GM12878 (cell line): ENCODE measurements at regions not wholly inside any gene's neighbourhood (a gene's known extent, or its start where the extent isn't known, plus 50 kb on each side); places are given as distances from the start of the nearest gene placed in this dataset.

Experiments used
- E2F4 ChIP-seq: IDR thresholded peaks from 2 replicates; pipeline ENCODE4 v1.6.1; 2012; ENCODE audit warnings: low read depth, low read length, improper control_type of control experiment
- FOS ChIP-seq: IDR thresholded peaks from 3 replicates; pipeline ENCODE4 v1.6.1; 2011; ENCODE audit warnings: borderline replicate concordance; ENCODE audit not compliant: insufficient read length; ENCODE audit errors: extremely low read depth
- MYC ChIP-seq: IDR thresholded peaks from 2 replicates; pipeline ENCODE4 v1.6.1; 2011; ENCODE audit warnings: mild to moderate bottlenecking, low read length, moderate library complexity, inconsistent platforms; ENCODE audit not compliant: insufficient read depth, insufficient replicate concordance, insufficient read length, severe bottlenecking
- POLR2A ChIP-seq: IDR thresholded peaks from 2 replicates; pipeline ENCODE4 v1.6.1; 2011; ENCODE audit warnings: low read depth, mild to moderate bottlenecking, low read length
- POLR2AphosphoS5 ChIP-seq: IDR thresholded peaks from 2 replicates; pipeline ENCODE4 v1.6.1; 2011; ENCODE audit warnings: mild to moderate bottlenecking, low read length, inconsistent platforms
- RBBP5 ChIP-seq: fragments of 200-600 bp; sonication (generic); conservative IDR thresholded peaks from 2 replicates; pipeline ENCODE4 v1.6.1; 2016
- SMARCA5 ChIP-seq: fragments of 450-650 bp; IDR thresholded peaks from 2 replicates; pipeline ENCODE4 v1.6.1; 2017; ENCODE audit warnings: mild to moderate bottlenecking
- TF ChIP-seq, protein P1 (sequence below), 3 experiments: IDR thresholded peaks in 2 of 3; conservative IDR thresholded peaks in 1 of 3; 2 replicates each; pipeline ENCODE4 v1.5.1; 2011; ENCODE audit warnings: low read depth in 3 of 3, low read length in 3 of 3, mild to moderate bottlenecking in 3 of 3, control low read depth in 2 of 3, moderate library complexity in 2 of 3, inconsistent platforms in 1 of 3, mixed read lengths in 1 of 3; ENCODE audit not compliant: control insufficient read depth in 2 of 3, insufficient read depth in 1 of 3; ENCODE audit errors: extremely low read depth in 1 of 3
- TF ChIP-seq, protein P2 (sequence below): IDR thresholded peaks from 2 replicates; pipeline ENCODE4 v1.6.1; 2012; ENCODE audit warnings: improper control_type of control experiment, low read depth, low read length; ENCODE audit not compliant: insufficient replicate concordance

- TF ChIP-seq POLR2A (no peak), RBBP5 (no peak), FOS (no peak), POLR2AphosphoS5 (no peak), SMARCA5 (no peak), E2F4 (no peak), MYC (no peak)
- TF ChIP-seq, protein P1, sequence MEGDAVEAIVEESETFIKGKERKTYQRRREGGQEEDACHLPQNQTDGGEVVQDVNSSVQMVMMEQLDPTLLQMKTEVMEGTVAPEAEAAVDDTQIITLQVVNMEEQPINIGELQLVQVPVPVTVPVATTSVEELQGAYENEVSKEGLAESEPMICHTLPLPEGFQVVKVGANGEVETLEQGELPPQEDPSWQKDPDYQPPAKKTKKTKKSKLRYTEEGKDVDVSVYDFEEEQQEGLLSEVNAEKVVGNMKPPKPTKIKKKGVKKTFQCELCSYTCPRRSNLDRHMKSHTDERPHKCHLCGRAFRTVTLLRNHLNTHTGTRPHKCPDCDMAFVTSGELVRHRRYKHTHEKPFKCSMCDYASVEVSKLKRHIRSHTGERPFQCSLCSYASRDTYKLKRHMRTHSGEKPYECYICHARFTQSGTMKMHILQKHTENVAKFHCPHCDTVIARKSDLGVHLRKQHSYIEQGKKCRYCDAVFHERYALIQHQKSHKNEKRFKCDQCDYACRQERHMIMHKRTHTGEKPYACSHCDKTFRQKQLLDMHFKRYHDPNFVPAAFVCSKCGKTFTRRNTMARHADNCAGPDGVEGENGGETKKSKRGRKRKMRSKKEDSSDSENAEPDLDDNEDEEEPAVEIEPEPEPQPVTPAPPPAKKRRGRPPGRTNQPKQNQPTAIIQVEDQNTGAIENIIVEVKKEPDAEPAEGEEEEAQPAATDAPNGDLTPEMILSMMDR (IDR thresholded peaks at IDR 0.05 in 2 of 3, conservative IDR thresholded peaks at IDR 0.05 in 1 of 3; ENCODE audit: control insufficient read depth in 2 of 3, extremely low read depth in 1 of 3, insufficient read depth in 1 of 3, low read depth in 3 of 3, low read length in 3 of 3): no peak
- TF ChIP-seq, protein P2, sequence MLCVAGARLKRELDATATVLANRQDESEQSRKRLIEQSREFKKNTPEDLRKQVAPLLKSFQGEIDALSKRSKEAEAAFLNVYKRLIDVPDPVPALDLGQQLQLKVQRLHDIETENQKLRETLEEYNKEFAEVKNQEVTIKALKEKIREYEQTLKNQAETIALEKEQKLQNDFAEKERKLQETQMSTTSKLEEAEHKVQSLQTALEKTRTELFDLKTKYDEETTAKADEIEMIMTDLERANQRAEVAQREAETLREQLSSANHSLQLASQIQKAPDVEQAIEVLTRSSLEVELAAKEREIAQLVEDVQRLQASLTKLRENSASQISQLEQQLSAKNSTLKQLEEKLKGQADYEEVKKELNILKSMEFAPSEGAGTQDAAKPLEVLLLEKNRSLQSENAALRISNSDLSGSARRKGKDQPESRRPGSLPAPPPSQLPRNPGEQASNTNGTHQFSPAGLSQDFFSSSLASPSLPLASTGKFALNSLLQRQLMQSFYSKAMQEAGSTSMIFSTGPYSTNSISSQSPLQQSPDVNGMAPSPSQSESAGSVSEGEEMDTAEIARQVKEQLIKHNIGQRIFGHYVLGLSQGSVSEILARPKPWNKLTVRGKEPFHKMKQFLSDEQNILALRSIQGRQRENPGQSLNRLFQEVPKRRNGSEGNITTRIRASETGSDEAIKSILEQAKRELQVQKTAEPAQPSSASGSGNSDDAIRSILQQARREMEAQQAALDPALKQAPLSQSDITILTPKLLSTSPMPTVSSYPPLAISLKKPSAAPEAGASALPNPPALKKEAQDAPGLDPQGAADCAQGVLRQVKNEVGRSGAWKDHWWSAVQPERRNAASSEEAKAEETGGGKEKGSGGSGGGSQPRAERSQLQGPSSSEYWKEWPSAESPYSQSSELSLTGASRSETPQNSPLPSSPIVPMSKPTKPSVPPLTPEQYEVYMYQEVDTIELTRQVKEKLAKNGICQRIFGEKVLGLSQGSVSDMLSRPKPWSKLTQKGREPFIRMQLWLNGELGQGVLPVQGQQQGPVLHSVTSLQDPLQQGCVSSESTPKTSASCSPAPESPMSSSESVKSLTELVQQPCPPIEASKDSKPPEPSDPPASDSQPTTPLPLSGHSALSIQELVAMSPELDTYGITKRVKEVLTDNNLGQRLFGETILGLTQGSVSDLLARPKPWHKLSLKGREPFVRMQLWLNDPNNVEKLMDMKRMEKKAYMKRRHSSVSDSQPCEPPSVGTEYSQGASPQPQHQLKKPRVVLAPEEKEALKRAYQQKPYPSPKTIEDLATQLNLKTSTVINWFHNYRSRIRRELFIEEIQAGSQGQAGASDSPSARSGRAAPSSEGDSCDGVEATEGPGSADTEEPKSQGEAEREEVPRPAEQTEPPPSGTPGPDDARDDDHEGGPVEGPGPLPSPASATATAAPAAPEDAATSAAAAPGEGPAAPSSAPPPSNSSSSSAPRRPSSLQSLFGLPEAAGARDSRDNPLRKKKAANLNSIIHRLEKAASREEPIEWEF: no peak
Observed at GRCh38 chr10:2984682-2985081, 82.7 kb upstream of the PFKP start.
